K562 (cell line): ENCODE measurements at regions not wholly inside any gene's neighbourhood (a gene's known extent, or its start where the extent isn't known, plus 50 kb on each side); places are given as distances from the start of the nearest gene placed in this dataset.

ENCODE experiments used
- ATAC-seq: fragments of 200-7000 bp; cut with Tn5 transposase; 3 replicates; pipeline ENCODE4 v1.9.1; 2020; ENCODE audit warnings: moderate library complexity
- BruUV-seq: library from RNA; stranded (reverse); fragments of 400-500 nt; replicated peaks from 2 replicates; lab custom pipeline; 2021; lab: Mats Ljungman, UMichigan
- CTCF ChIA-PET: fragments of 300-600 bp; formaldehyde crosslinking; extraction: SDS; loops from one replicate; lab custom pipeline; 2021; ENCODE audit warnings: low intra/inter-chr PET ratio; lab: Yijun Ruan, JAX
- POLR2A ChIA-PET: fragments of 300-600, 350-650 bp; sonication (Branson Sonifier 250); formaldehyde crosslinking; extraction: SDS; loops from one replicate; lab custom pipeline; 2021; ENCODE audit warnings: antibody characterized with exemption, inconsistent platforms; lab: Yijun Ruan, JAX
- DNase-seq, 4 experiments: peaks; one replicate each; pipeline versions ENCODE4 v3.0.0 to v3.0.0-alpha.2; 2011 to 2018; ENCODE audit warnings: low spot score in 3 of 4, mixed read lengths in 3 of 4; ENCODE audit errors: extremely low read depth in 1 of 4
- FAIRE-seq: peaks from 2 replicates; lab custom pipeline; 2011; peaks lifted over from hg19 to GRCh38; lab: Jason Lieb, UNC
- H2AFZ ChIP-seq: 2 replicates; pipeline ENCODE4 v1.6.0; 2011; ENCODE audit warnings: low read depth, low read length, control low read depth, inconsistent platforms
- H3K27ac ChIP-seq: fragments of 200-600 bp; 3 replicates; pipeline ENCODE4 v1.8.0; 2011; ENCODE audit warnings: low read depth, mild to moderate bottlenecking, control low read depth, inconsistent platforms, low read length, moderate library complexity, mixed read lengths; ENCODE audit errors: extremely low read depth
- H3K27me3 ChIP-seq, 2 experiments: fragments of 300-600 bp in 1 of 2; 2 replicates in 1 of 2; 3 replicates in 1 of 2; pipeline versions ENCODE4 v1.6.0 to v1.8.0; 2011; ENCODE audit warnings: inconsistent platforms in 2 of 2, low read length in 2 of 2, mild to moderate bottlenecking in 1 of 2, mixed read lengths in 1 of 2, moderate library complexity in 1 of 2; ENCODE audit not compliant: control insufficient read depth in 2 of 2, insufficient read depth in 2 of 2
- H3K36me3 ChIP-seq: fragments of 300-600 bp; 3 replicates; pipeline ENCODE4 v1.8.0; 2011; ENCODE audit warnings: mild to moderate bottlenecking, low read length, inconsistent platforms; ENCODE audit not compliant: control insufficient read depth, insufficient read depth
- H3K4me1 ChIP-seq, 2 experiments: fragments of 200-600 bp in 1 of 2; replicated peaks in 1 of 2; 2 replicates in 1 of 2; 3 replicates in 1 of 2; pipeline versions ENCODE4 v1.5.1 to v1.8.0; 2011; ENCODE audit warnings: inconsistent platforms in 2 of 2, low read length in 2 of 2, mild to moderate bottlenecking in 1 of 2, mixed read lengths in 1 of 2, moderate library complexity in 1 of 2; ENCODE audit not compliant: control insufficient read depth in 2 of 2, insufficient read depth in 2 of 2
- H3K4me2 ChIP-seq: 2 replicates; pipeline ENCODE4 v1.6.1; 2011; ENCODE audit warnings: low read length, control low read depth, inconsistent platforms, mixed read lengths; ENCODE audit not compliant: insufficient read depth
- H3K4me3 ChIP-seq: fragments of 200-600 bp; sonication (generic), shearing (Covaris generic); 2 replicates; pipeline ENCODE4 v1.5.1; 2016; ENCODE audit warnings: control low read depth, inconsistent platforms
- H3K79me2 ChIP-seq: fragments of 200-600 bp; 3 replicates; pipeline ENCODE4 v1.8.0; 2011; ENCODE audit warnings: low read length, inconsistent platforms; ENCODE audit not compliant: control insufficient read depth, insufficient read depth
- H3K9ac ChIP-seq, 2 experiments: 2 replicates each; pipeline versions ENCODE4 v1.6.0 to v1.6.1; 2011; ENCODE audit warnings: low read depth in 2 of 2, low read length in 2 of 2, control low read depth in 1 of 2, inconsistent platforms in 1 of 2, mild to moderate bottlenecking in 1 of 2, mixed read lengths in 1 of 2; ENCODE audit not compliant: insufficient read depth in 1 of 2
- H3K9me1 ChIP-seq: one replicate; pipeline ENCODE4 v1.6.0; 2011; ENCODE audit warnings: inconsistent platforms, mild to moderate bottlenecking, low read length, moderate library complexity; ENCODE audit not compliant: control insufficient read depth, insufficient read depth
- H3K9me3 ChIP-seq: replicated peaks from 2 replicates; pipeline ENCODE4 v1.5.1; 2011; ENCODE audit warnings: low read depth, low read length, inconsistent platforms; ENCODE audit not compliant: control insufficient read depth, insufficient read depth
- H4K20me1 ChIP-seq: replicated peaks from 2 replicates; pipeline ENCODE4 v1.6.1; 2011; ENCODE audit warnings: low read length, inconsistent platforms, mixed read lengths; ENCODE audit not compliant: control insufficient read depth, insufficient read depth
- ESRRA ChIP-seq: fragments of 450-650 bp; IDR thresholded peaks from 2 replicates; pipeline ENCODE4 v1.6.1; 2014; ENCODE audit warnings: low read depth, mild to moderate bottlenecking, moderate library complexity, borderline replicate concordance
- HDAC1 ChIP-seq, 2 experiments: fragments of 450-650 bp; IDR thresholded peaks; 2 replicates each; pipeline ENCODE4 v1.6.1; 2016 to 2017; ENCODE audit warnings: inconsistent platforms in 1 of 2, mild to moderate bottlenecking in 1 of 2, moderate library complexity in 1 of 2
- RFX1 ChIP-seq: fragments of 450-650 bp; IDR thresholded peaks from 2 replicates; pipeline ENCODE4 v1.6.1; 2016; ENCODE audit warnings: mild to moderate bottlenecking, moderate library complexity
- ZFP30 ChIP-seq: fragments of 250-450 bp; sonication (Bioruptor Pico); IDR thresholded peaks from 2 replicates; pipeline ENCODE4 v1.8.0; 2022; ENCODE audit warnings: moderate library complexity, mild to moderate bottlenecking, inconsistent platforms, borderline replicate concordance
- ZNF507 ChIP-seq: conservative IDR thresholded peaks from 2 replicates; pipeline ENCODE4 v1.6.1; 2017; ENCODE audit warnings: missing genetic modification characterization, missing compliant biosample characterization
- whole genome bisulfite sequencing: fragments of 100-300 bp; shearing (Covaris generic); methylation state at CpG from one replicate; pipeline ENCODE4 v1.1.6; 2016; ENCODE audit warnings: low coverage, mixed read lengths; ENCODE audit not compliant: insufficient coverage; ENCODE audit errors: missing lambda C conversion rate; 5-methylcytosine and 5-hydroxymethylcytosine counted together
- in situ Hi-C: fragments of 300-500 bp; cut with MboI; formaldehyde crosslinking; loops from 4 replicates; pipeline ENCODE4 v1.15.0; 2018; ENCODE audit warnings: inconsistent platforms, mixed read lengths
- intact Hi-C: fragments of 100-400 bp; cut with micrococcal nuclease; formaldehyde crosslinking; loops from 2 replicates; pipeline ENCODE4 v1.14.2; 2022
- TF ChIP-seq, protein P1 (sequence below): sonication (generic); formaldehyde crosslinking; IDR thresholded peaks from 2 replicates; pipeline ENCODE4 v1.9.0; 2022; ENCODE audit warnings: mild to moderate bottlenecking, missing genetic modification reagents
- TF ChIP-seq, protein P2 (sequence below): IDR thresholded peaks from 2 replicates; pipeline ENCODE4 v1.6.1; 2011; ENCODE audit not compliant: insufficient read length; ENCODE audit errors: extremely low read depth
- TF ChIP-seq, protein P3 (sequence below): sonication (generic); formaldehyde crosslinking; IDR thresholded peaks from 2 replicates; pipeline ENCODE4 v1.8.1; 2022; ENCODE audit warnings: missing genetic modification reagents
- TF ChIP-seq, protein P4 (sequence below), 3 experiments: fragments of 200-800 bp in 1 of 3; fragments of 250-450 bp in 1 of 3; fragments of 450-650 bp in 1 of 3; sonication (Bioruptor Pico) in 1 of 3; sonication (Bioruptor generic) in 1 of 3; formaldehyde crosslinking in 1 of 3; IDR thresholded peaks; 2 replicates each; pipeline versions ENCODE4 v1.6.1 to v1.8.0; 2016 to 2022; ENCODE audit warnings: mild to moderate bottlenecking in 2 of 3, missing genetic modification characterization in 2 of 3, missing compliant biosample characterization in 1 of 3, moderate library complexity in 1 of 3

DNA sequence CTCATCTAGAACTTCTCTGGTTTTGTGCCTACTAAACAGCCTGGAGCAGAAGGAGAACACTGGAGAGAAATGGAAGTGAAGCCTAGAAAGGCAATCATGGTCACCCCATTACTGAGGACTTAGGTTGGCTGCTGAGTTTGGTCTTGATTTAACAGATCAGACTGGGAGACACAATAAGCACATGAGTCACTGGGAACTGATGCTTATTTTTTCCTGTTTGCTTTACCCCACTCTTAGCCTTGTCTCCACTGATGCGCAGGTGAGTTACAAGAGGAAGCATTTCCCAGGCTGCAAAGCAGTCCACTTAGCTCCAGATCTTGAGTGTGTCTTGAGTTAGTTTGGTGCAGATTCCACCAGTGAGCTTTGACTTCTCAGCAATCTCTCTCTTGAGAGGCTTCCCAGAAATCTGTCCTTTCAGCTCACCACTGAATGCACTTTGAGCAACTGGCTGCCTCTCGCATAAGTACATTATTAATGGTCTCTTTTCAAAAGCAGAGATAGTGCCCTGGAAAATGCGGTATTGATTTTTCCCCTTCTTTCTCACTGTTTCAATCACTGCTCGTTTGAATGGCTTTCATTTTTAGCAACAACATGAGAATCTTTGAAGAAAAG, 390.2 kb upstream of the SETBP1 start:
- no peaks in the 10 kb centered on the region for H3K9me1 ChIP-seq
- ChIA-PET POLR2A (no interaction called here), CTCF (no interaction called here)
- no peaks in the 10 kb centered on the region for H3K36me3 ChIP-seq
- no peak overlapping the region for H3K9ac ChIP-seq
- DNase-seq (no peak), ATAC-seq (no peak)
- intact Hi-C loops = no loop called here
- H3K4me2 ChIP-seq = no peak overlapping the region
- no peaks in the 10 kb centered on the region for H3K79me2 ChIP-seq
- no peaks in the 10 kb centered on the region for H3K4me1 ChIP-seq
- BruUV-seq = no TSS peak
- H4K20me1 ChIP-seq = no peaks in the 10 kb centered on the region
- 0% methylated on average over 4 of the region's 4 CpGs for WGBS
- no peaks in the 10 kb centered on the region for H3K27me3 ChIP-seq
- in situ Hi-C loops = no loop called here
- TF ChIP-seq ZFP30 (CRISPR knock-in tag) = no peak
- no peak for TF ChIP-seq HDAC1 (IDR thresholded peaks at IDR 0.05)
- TF ChIP-seq, protein P1, sequence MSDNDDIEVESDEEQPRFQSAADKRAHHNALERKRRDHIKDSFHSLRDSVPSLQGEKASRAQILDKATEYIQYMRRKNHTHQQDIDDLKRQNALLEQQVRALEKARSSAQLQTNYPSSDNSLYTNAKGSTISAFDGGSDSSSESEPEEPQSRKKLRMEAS = no peak
- TF ChIP-seq ESRRA = no peak
- TF ChIP-seq, protein P2, sequence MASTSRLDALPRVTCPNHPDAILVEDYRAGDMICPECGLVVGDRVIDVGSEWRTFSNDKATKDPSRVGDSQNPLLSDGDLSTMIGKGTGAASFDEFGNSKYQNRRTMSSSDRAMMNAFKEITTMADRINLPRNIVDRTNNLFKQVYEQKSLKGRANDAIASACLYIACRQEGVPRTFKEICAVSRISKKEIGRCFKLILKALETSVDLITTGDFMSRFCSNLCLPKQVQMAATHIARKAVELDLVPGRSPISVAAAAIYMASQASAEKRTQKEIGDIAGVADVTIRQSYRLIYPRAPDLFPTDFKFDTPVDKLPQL = no peak
- TF ChIP-seq RFX1 = no peak
- no peak for TF ChIP-seq ZNF507 (tag)
- TF ChIP-seq, protein P3, sequence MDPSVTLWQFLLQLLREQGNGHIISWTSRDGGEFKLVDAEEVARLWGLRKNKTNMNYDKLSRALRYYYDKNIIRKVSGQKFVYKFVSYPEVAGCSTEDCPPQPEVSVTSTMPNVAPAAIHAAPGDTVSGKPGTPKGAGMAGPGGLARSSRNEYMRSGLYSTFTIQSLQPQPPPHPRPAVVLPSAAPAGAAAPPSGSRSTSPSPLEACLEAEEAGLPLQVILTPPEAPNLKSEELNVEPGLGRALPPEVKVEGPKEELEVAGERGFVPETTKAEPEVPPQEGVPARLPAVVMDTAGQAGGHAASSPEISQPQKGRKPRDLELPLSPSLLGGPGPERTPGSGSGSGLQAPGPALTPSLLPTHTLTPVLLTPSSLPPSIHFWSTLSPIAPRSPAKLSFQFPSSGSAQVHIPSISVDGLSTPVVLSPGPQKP (CRISPR knock-in tag) = no peak
- TF ChIP-seq, protein P4, sequence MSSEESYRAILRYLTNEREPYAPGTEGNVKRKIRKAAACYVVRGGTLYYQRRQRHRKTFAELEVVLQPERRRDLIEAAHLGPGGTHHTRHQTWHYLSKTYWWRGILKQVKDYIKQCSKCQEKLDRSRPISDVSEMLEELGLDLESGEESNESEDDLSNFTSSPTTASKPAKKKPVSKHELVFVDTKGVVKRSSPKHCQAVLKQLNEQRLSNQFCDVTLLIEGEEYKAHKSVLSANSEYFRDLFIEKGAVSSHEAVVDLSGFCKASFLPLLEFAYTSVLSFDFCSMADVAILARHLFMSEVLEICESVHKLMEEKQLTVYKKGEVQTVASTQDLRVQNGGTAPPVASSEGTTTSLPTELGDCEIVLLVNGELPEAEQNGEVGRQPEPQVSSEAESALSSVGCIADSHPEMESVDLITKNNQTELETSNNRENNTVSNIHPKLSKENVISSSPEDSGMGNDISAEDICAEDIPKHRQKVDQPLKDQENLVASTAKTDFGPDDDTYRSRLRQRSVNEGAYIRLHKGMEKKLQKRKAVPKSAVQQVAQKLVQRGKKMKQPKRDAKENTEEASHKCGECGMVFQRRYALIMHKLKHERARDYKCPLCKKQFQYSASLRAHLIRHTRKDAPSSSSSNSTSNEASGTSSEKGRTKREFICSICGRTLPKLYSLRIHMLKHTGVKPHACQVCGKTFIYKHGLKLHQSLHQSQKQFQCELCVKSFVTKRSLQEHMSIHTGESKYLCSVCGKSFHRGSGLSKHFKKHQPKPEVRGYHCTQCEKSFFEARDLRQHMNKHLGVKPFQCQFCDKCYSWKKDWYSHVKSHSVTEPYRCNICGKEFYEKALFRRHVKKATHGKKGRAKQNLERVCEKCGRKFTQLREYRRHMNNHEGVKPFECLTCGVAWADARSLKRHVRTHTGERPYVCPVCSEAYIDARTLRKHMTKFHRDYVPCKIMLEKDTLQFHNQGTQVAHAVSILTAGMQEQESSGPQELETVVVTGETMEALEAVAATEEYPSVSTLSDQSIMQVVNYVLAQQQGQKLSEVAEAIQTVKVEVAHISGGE (CRISPR knock-in tag; IDR thresholded peaks at IDR 0.05) = no peak
- TF ChIP-seq, all 486 proteins: peak for 0
- no peak overlapping the region for H3K4me3 ChIP-seq
- no peak for FAIRE-seq
- H3K27ac ChIP-seq = no peak overlapping the region
- no peak overlapping the region for H2AFZ ChIP-seq
- no peaks in the 10 kb centered on the region for H3K9me3 ChIP-seq
